Stimulated activated naive CD8-positive, alpha-beta T cell treated with anti-CD3 and anti-CD28 coated beads, Interleukin-15, Interleukin-2, amounts not matched to agents 100 U/mL and 50 U/mL, for 24 hours (primary cell): ENCODE measurements at regions not wholly inside any gene's neighbourhood (a gene's known extent, or its start where the extent isn't known, plus 50 kb on each side); places are given as distances from the start of the nearest gene placed in this dataset.
A peak's percentile ranks its signal among the peaks of the same experiment; 100 is the strongest.

ENCODE experiments used
- ATAC-seq: fragments of 150-1000 bp; cut with Tn5 transposase; one replicate; pipeline ENCODE4 v1.10.0; 2021
- DNase-seq: peaks from one replicate; pipeline ENCODE4 v3.0.0; 2021

DNA sequence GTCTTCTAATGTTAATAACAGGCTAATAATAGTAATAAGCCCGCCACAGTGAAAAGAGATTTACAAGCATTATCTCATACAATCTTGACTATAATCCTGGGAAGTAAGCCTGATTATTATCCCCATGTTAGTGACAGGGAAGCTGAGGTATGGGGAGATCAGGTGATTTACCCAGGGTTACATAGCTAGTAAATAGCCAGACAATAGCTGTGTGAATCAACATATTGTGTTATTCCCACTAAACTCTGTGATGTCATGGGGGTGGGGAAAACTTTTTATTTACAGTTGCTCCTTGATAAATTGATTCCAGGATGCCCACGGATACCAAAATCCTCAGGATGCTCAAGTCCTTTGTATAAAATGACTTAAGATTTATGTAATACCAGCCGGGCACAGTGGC lies 181.9 kb downstream of the LMO4 start:
- no peak for ATAC-seq
- no peak for DNase-seq

DNA sequence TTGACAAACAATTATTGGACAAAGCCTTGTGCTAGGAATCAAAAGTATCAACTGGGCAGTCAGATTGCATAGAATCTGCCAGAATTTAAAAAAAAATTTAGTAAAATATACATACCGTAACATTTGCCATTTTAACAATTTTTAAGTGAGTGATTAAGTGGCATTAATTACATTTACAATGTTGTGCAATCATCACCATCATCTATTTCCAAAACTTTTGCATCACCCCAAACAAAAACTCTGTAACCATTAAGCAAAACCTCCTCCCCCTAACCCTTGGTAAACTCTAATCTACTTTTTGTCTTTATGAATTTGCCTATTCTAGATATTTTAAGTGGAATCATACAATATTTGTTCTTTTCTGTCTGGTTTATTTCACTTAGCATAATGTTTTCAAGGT lies 182.8 kb downstream of the LMO4 start:
- no peak for DNase-seq
- ATAC-seq = no peak

DNA sequence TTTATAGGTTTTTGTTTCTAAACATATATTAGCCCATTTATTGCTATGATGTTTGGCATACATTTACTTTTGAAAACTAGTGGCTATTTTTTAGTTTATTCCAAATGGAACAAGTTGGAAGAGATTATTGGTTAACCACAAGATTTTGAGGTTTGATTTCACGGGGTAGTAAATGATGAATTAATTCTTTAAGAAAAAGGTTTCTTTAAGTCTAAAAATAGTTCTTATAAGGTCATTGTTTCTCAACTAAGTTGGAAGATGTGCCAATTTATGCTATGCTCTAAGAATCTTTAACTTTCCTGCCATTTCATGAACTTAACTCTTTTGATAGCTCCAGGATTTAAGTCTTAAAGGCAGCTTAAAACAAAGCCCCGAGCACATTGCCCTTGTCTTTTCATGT lies 183.8 kb downstream of the LMO4 start:
- ATAC-seq = no peak
- DNase-seq = no peak

DNA sequence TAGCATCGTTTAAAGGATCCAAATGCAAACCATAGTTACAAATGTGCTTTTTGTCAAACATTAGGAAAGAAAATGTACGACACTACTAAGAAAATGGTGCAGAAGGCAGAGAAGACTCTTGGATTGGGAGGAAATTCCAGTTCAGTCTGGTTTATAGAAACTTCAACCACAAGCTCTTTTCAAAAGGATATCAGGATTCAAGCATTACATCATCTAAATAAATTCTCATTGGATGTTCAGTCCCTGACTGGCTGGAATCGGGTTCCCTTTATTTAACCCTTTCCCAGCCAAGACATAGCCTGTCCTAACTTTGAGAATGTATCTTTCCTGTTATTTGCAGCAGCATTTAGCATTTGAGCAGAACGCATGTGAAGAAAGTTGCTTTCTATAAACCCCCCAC lies 184.6 kb downstream of the LMO4 start:
- DNase-seq = no peak

DNA sequence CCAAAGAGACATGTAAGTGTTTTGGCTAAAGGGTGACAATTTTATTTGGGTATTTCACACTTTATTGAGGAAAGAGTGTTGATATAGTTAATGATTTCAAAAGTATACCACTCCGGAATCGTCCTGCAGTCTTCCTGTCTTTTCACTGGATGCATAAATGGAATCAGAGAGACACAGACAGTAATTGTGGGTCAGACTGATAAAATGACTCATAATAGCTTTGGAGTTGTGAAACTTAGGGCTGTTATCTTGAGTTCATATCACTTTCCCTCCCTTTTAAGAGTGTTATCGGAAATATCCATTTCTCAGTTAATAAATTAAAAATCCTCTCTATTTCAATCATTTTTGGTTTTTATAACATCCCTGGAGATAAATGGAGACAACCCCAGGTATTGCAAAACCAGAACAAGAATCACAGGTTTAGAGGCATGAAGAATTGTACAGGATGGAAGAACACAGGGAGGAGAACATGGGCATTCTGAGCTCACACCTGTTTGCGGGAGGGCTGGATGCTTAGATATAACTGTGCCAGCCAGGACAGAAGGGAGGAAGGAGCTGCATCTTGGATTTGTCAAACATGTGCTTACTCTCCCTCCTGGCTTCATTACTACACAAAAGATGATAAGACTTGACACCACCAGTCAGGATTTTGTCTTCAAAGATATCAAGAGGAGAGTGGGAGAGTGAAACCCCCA lies 185.4 kb downstream of the LMO4 start:
- no peak for ATAC-seq
- no peak for DNase-seq

More for the DNA sequence above, 184.6 kb downstream of the LMO4 start:
- ATAC-seq = no peak

DNA sequence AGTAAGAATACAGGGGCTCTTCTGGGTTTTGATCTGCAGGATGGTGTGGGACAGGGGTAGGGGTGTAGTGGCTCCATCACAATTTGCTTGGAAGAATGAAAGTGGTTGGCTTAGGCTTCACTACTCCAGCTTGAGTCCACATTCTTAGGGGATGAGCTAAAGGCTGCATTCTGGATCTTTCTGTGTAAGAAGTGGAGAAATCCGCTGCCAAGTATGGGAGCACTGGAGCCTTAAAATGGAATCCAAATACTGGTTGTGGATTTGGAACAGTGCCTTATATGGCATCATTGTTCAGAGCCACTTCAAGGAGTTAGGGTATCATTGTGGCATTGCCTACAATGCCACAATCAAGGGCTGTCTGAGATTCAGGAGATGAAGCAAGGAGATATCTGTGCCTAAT lies 187.1 kb downstream of the LMO4 start:
- DNase-seq (no peak), ATAC-seq (no peak)

DNA sequence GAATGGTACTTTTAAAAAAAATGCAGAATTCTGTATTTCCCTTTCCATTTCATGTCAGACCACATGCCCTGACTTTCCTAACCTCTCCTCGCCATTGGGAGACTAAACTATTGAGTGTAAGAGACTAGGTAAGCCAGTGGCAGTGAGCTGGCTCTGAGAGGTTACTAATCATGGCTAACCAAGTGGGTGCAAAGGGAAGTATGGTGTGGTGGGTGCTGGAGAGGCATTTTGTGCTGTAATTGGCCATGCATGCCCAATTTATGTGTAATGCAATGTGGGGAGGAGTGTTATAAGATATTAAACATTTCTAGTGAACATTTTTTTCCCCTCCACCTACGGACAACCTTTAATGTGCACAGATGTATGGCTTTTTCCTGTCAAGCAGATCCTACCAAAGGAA lies 190.1 kb downstream of the LMO4 start:
- ATAC-seq = peak; percentile 59
- no peak for DNase-seq

DNA sequence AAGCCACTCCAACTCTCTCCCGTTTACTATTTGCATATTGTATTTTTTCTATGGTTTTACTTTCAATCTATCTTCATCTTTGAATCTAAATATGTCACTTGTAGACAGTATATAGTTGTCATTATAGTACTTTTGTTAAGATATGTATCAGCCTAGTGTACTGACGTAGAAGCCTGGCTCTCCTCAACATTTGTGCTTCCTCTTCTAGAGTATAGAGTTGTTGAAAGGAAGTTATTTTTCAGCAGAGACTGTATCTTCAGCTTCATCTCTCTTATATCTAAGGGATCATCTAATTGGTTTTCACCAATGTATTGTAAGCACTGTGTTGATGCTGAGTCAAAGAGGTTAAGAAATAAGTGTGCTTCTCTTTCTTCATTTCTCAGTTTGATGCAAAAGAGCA lies 192.8 kb downstream of the LMO4 start:
- DNase-seq (no peak), ATAC-seq (no peak)

DNA sequence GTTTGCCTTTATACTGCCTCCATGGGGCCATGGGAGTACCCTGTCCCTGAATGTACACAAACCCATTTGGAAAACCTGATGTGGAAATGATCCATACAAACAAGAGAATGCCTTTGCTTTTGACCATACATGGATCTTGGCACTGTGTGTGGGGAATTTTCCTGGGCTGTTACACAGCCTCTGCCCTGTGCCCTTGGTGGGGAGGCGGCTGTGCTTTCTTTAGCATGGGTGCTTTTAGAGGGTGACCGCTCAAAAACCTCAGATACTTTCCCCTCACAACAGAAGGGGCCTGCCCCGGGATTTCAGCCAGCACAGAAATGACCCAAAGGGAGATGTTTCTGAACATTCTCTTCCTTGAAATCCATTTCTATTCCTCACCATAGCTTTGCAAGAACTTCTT lies 194.8 kb downstream of the LMO4 start:
- no peak for DNase-seq
- no peak for ATAC-seq

DNA sequence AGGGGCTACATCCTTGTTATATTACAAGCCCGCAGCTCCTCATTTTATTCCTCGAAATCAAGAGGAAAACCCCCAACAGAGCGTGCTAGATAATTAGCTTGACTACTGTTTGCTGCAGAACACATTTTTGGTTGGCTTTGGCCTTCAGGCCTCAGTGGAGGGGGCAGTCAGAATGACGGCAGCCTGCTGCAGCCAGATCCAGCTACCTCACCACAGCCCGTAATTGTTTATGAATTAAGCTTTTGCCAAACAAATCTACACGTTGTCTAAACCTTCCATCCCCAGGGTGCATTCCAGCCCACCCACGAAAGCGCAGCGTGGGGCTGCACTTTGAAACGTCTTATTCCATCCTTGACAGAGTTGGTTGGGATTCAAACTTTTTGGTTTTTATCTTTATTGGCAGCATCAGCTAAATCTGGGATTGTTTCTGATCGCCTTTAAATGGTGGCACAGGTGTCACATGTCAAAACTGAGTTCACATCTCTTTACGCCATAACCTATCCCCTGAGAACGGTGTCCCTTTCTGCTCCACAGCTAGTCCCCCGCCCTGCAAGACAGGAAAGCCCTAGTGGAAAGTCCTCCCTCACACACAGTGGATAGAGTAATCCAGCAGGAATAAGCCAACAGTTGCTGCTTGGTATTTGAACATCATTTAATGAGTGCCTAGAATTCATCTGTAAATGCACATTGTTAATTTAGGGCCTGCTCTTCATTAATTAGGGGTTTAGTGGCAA lies 195.5 kb downstream of the LMO4 start:
- ATAC-seq = no peak
- no peak for DNase-seq

DNA sequence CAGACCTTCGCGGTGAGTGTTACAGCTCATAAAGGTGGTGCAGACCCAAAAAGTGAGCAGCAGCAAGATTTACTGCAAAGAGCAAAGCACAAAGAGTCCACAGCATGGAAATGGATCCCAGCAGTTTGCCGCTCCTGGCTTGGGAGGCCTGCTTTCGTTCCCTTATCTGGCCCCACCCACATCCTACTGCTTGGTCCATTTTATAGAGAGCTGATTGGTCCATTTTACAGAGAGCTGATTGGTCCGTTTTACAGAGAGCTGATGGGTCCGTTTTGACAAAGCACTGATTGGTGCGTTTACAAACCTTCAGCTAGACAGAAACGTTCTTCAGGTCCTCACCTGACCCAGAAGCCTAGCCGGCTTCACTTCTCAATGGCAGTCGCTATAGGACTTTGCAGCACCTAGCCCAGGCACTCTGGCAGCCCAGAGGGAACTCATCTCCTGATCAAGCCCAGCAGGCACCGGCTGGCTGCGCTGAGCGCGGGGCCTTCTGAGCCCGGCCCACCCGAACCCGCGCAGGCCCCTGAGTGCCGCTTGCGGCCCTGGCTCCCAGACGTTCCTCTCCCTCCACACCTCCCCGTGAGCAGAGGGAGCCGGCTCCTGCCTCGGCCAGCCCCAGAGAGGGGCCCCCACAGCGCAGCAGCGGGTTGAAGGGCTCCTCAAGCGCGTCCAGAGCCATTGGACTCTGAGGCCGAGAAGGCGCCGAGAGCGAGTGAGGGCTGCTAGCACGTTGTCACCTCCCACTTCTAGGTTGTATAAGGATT lies 200.3 kb downstream of the LMO4 start:
- ATAC-seq (peak; percentile 19), DNase-seq (no peak)

DNA sequence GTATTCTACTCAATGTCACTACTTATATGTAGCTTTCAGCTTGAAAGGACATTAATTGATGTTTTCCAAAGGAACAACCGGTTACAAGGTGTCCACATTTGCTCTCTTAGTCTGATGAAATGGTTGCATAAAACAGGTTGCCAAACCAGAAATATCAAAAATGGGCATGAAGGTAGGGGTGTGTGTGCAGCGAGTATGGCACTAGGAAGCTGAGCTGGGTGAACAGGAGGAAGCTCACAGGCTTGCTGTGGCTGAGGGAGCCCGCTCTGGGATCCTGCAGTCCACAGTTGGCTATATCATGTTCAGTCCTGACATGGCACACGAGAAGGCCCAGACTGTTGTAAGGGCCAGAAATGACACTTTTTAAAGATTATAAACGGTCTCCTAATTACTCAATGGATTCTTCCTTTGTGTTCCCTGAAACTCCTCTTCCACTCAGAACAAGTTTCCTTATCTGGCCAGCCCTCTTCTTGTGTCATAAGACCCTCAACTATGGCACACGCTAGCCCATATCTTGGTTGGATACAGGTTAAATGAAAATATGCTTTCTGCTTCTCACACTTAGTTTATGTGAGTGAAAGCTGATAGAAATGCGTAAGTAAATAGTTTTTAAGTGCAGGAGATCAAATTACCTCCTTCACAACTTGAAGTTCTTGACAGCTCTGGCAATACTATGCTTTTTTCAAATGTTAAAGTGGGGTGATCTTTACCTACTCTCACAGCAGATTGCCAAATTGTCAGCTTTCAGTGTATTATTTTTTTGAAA lies 201.5 kb downstream of the LMO4 start:
- no peak for DNase-seq
- ATAC-seq = no peak

DNA sequence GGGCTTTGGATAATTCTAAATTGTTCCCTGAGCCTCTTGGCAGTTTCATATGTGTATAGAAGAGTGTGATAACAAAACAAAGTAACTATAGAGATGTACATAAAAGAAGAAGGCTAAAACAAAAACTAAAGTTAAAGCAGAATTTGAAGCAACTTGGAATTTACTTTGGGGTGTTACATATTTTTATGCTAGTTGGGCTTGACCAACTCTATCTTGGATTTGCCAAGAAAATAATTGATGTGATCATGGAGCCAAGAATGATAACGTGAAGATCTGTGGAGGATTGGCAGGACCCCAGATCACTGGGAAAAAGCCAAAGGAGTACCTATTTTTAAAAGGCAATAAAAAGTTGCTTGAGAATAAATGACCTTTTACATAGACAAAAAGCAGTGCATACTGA lies 206.9 kb downstream of the LMO4 start:
- no peak for DNase-seq
- no peak for ATAC-seq

DNA sequence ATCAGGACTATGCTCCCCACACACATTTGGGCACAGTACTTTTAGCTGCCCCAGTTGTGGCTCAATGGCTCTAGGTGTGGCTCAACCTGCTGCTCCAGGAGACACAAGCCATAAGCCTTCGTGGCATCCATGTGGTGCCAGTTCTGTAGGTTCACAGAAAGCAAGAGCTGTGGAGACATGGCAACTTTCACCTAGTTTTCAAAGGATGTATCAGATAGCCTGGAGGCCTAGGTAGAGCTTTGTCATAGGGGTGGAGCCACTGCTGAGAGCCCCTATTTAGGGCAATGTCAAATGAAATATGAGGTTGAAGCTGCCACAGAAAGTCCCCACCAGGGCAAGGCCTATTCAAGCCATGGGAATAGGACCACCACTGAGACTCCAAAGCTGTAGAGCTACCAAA lies 210.5 kb downstream of the LMO4 start:
- no peak for DNase-seq
- no peak for ATAC-seq

DNA sequence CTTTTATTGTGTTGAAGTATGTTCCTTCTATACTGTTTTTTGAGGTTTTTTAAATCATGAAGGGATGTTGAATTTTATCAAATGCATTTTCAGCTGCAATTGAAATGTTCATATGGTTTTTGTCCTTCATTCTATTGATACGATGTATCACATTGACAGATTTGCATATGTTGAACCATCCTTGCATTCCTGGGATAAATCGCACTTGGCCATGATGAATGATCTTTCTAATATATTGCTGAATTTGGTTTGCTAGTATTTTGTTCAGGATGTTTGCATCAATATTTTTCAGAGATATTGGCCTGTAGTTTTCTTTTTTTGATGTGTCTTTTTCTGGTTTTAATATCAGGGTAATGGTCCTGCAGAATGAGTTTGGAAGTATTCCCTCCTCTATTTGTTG lies 214.0 kb downstream of the LMO4 start:
- ATAC-seq (no peak), DNase-seq (no peak)

DNA sequence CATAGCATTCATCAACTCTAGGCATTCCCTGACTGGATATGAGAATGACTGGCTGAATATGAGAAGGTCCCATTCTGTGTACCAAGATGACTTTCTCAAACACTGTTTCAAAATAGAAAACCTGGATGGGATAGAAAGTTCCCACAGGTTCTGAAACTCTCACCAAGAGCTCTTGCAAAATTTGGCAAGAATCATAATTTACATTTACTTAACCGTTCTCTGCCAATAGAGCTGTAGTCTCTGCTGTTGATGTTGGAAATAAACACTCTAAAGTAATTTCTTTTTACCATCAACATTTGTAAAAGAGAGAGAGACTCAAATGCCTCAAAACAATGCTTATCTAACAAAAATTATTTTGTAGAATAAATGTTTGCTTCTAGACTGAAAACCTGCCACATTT lies 221.1 kb downstream of the LMO4 start:
- no peak for ATAC-seq
- no peak for DNase-seq

DNA sequence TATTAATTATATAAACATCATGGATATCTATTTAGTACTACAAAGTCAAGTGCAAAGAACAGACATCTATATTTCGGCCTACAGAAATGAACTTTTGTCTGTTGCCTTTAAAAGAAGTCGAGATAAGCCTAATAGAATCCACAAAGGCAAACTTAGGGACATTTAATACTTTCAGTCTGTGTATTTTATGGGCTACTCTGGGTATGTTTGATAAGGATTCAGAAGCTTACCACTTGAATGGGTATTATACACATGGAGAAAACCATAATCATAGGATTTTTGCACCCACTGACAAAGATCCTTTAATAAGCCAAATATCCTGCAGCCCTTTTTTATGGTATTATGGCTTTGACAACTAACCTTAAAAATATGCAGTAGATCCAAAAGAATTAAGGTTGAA lies 224.8 kb downstream of the LMO4 start:
- DNase-seq (no peak), ATAC-seq (no peak)

DNA sequence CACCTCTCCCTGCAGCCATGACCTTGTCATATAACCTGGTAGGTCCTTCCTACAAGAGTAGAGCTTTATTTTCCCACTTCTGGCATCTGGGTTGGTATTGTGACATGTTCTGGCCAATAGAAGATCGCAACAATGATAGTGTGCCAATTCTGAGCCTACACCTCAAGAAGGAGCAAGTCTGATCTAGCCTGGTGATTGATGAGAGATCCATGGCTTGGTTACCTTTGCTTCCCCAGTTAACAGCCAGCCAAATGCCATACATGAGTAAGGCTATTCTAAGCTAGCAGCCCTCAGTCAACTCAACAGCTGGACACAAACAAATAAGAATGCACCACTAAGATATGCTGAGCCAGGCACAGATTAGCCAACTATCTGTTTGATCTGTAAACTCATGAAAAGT lies 226.7 kb downstream of the LMO4 start:
- no peak for DNase-seq

DNA sequence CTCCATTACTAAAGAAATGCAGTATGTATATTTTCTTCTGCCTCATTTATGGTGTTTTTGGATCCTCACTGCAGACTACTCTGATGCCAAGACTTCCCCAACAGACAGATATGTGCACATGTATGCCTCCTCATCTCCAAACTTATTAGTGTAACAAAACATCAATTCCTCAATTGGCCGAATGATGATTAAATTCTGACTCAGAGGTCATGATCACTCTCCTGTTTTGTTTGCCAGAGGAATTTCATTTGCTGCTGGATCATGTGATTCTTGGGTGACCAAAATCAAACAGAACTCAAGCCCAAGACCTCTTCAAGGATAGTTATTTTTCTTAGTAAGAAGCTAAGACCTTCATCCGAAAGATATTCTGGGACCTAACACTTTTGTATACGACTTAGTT lies 227.6 kb downstream of the LMO4 start:
- no peak for DNase-seq

More for the DNA sequence above, 226.7 kb downstream of the LMO4 start:
- ATAC-seq = no peak

DNA sequence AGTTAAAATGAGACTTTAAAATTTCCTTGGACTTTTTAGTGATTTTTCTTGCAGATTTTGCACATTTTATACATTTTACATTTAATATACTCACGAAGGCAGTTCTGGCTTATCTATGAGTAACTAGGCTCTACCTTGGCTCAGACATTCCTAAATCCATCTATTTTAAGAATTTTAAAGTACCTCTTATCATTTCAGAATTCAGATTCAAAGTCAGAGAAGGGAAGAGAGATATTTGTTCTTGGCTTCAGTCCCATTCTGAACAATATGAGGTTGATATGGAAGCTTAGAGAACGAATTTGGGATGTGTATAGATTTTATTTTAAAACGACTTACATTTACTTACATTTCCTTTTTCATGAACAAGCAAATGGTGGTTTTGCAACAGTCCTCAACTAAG lies 230.2 kb downstream of the LMO4 start:
- DNase-seq (no peak), ATAC-seq (no peak)

More for the DNA sequence above, 227.6 kb downstream of the LMO4 start:
- ATAC-seq = no peak

DNA sequence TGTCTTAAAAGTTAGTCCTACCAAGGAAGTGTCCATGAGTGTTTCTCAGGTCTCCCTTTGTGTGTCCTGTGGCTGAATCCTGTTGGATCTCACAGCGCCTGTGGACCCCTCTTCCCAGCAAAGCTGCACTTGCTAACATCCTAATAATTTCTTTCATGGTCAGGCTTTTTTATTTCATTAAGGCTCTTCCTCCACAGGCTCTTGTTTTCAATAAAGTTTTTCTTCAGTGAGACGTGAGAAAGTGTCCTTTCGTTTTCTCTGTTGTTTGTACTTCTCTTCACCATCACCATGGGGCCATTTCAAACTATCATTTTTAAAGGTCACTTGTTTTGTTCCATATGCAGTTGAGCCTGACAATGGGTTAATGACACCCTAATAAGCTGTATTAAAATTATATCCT lies 231.5 kb downstream of the LMO4 start:
- no peak for ATAC-seq

DNA sequence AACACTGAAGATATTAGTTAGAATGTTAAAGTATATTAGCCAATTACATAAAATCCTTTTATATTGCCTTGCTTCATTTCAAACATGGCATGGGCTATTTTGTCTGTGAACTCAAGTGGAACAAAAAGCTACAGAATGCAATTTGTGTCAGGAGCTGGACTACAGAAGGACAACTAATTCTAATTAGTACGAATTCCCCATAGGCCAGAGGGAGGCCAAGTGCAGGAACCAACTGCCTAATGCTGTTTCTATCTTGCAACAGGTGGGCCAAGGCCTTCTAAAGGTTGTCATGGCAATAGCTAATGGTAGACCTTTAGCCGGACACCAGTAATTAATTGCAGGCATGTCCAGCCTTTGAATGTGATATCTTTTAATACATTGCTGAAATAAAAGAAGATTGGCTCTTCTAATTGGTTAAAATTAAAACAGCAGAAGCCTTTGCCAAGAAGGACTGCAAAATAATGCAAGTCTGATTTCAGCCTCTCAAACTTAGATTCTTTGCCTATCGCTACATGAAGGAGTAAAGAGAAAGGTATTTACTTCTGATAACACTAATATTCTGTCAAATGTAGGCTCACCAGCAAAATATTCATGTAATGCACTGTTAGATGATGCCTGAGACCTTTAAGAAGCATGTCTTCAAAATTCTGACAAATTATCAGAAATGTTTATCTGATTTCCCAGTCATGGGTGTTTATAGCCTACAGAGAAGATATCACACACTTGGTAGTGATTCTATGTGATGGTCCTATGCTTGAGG lies 232.1 kb downstream of the LMO4 start:
- ATAC-seq = no peak

More for the DNA sequence above, 231.5 kb downstream of the LMO4 start:
- no peak for DNase-seq

More for the DNA sequence above, 232.1 kb downstream of the LMO4 start:
- DNase-seq = no peak
